ENCODE measurements at regions not wholly inside any gene's neighbourhood (a gene's known extent, or its start where the extent isn't known, plus 50 kb on each side); places are given as distances from the start of the nearest gene placed in this dataset.
"Not testable (repeated sequence)": the region's sequence is repeated elsewhere in the genome, so short reads cannot be mapped to it uniquely, and the experiment has no call there.

- TF ChIP-seq CTCF, EZH2phosphoT487, EZH2 (IDR thresholded peaks at IDR 0.05): not testable (repeated sequence)
Measured at GRCh38 chr7:137107802-137108201, 235.7 kb downstream of the PTN start.
